ENCODE measurements at regions not wholly inside any gene's neighbourhood (a gene's known extent, or its start where the extent isn't known, plus 50 kb on each side); places are given as distances from the start of the nearest gene placed in this dataset.

- Histone ChIP-seq H3K4me1 (no peaks in the 10 kb centered on the region), H3K9me3 (no peaks in the 10 kb centered on the region), H3K36me3 (ENCODE audit: control insufficient read depth, insufficient read depth, low read length) (no peaks in the 10 kb centered on the region), H3K27me3 (replicated peaks; ENCODE audit: control insufficient read depth, insufficient read depth, low read length) (no peaks in the 10 kb centered on the region), H3K4me3 (ENCODE audit: low read depth, low read length) (no peak overlapping the region)
- no peaks in the 10 kb centered on the region for H3K4me1 Mint-ChIP-seq (ENCODE audit: low read depth, unreplicated experiment)
- POLR2A ChIA-PET, result no interaction called here
- DNase-seq, result no peak
- H3K27ac Mint-ChIP-seq (ENCODE audit: unreplicated experiment), result no peak overlapping the region
- no peaks in the 10 kb centered on the region for H3K9me3 Mint-ChIP-seq (ENCODE audit: unreplicated experiment)
- intact Hi-C loops (cut with micrococcal nuclease; ENCODE audit: unreplicated experiment), result no loop called here
- BruUV-seq (replicated peaks), result no TSS peak
- TF ChIP-seq, protein P1, sequence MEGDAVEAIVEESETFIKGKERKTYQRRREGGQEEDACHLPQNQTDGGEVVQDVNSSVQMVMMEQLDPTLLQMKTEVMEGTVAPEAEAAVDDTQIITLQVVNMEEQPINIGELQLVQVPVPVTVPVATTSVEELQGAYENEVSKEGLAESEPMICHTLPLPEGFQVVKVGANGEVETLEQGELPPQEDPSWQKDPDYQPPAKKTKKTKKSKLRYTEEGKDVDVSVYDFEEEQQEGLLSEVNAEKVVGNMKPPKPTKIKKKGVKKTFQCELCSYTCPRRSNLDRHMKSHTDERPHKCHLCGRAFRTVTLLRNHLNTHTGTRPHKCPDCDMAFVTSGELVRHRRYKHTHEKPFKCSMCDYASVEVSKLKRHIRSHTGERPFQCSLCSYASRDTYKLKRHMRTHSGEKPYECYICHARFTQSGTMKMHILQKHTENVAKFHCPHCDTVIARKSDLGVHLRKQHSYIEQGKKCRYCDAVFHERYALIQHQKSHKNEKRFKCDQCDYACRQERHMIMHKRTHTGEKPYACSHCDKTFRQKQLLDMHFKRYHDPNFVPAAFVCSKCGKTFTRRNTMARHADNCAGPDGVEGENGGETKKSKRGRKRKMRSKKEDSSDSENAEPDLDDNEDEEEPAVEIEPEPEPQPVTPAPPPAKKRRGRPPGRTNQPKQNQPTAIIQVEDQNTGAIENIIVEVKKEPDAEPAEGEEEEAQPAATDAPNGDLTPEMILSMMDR (IDR thresholded peaks at IDR 0.05; ENCODE audit: insufficient read depth in 1 of 2, low read depth in 1 of 2, low read length in 1 of 2, severe bottlenecking in 1 of 2, unreplicated experiment in 1 of 2), result no peak
- no peaks in the 10 kb centered on the region for H3K36me3 Mint-ChIP-seq (ENCODE audit: insufficient read depth, unreplicated experiment)
- no peaks in the 10 kb centered on the region for H3K27me3 Mint-ChIP-seq (ENCODE audit: insufficient read depth, unreplicated experiment)
- H3K4me3 Mint-ChIP-seq (ENCODE audit: unreplicated experiment), result no peak overlapping the region
- CTCF ChIA-PET, result no interaction called here
Measured at GRCh38 chr3:44036850-44037249, 204.8 kb upstream of the TOPAZ1 start.

DNA sequence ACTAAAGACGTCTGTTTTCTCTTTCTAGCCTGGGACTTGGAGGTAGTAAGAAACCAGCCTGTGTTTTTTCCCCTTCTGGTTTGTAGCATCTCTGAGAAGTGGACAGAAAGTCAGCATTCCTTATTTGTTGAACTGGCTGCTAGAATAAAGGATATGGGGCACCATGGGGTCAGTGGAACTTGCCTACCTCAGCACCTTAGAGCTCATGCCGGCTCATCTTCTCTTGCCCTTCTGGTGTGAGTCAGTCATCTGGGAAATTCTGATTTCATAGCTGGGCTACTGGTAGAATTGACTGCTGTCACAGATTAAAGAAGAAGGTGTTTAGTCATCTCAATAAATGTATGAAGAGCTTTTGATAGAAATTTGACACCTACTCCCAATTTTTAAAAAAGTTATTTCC, 202.7 kb upstream of the TOPAZ1 start:
- Histone ChIP-seq H3K4me3 (ENCODE audit: low read depth, low read length) (no peak overlapping the region), H3K36me3 (ENCODE audit: control insufficient read depth, insufficient read depth, low read length) (no peaks in the 10 kb centered on the region), H3K9me3 (no peaks in the 10 kb centered on the region), H3K4me1 (no peaks in the 10 kb centered on the region), H3K27me3 (replicated peaks; ENCODE audit: control insufficient read depth, insufficient read depth, low read length) (no peaks in the 10 kb centered on the region)
- intact Hi-C loops (cut with micrococcal nuclease; ENCODE audit: unreplicated experiment), result no loop called here
- Mint-ChIP-seq H3K36me3 (ENCODE audit: insufficient read depth, unreplicated experiment) (no peaks in the 10 kb centered on the region), H3K4me3 (ENCODE audit: unreplicated experiment) (no peak overlapping the region), H3K27ac (ENCODE audit: unreplicated experiment) (no peak overlapping the region), H3K4me1 (ENCODE audit: low read depth, unreplicated experiment) (no peaks in the 10 kb centered on the region), H3K27me3 (ENCODE audit: insufficient read depth, unreplicated experiment) (no peaks in the 10 kb centered on the region), H3K9me3 (ENCODE audit: unreplicated experiment) (no peaks in the 10 kb centered on the region)
- CTCF ChIA-PET, result no interaction called here
- POLR2A ChIA-PET, result no interaction called here
- no peak for DNase-seq
- no TSS peak for BruUV-seq (replicated peaks)
- TF ChIP-seq, protein P1 (IDR thresholded peaks at IDR 0.05; ENCODE audit: insufficient read depth in 1 of 2, low read depth in 1 of 2, low read length in 1 of 2, severe bottlenecking in 1 of 2, unreplicated experiment in 1 of 2), result no peak

DNA sequence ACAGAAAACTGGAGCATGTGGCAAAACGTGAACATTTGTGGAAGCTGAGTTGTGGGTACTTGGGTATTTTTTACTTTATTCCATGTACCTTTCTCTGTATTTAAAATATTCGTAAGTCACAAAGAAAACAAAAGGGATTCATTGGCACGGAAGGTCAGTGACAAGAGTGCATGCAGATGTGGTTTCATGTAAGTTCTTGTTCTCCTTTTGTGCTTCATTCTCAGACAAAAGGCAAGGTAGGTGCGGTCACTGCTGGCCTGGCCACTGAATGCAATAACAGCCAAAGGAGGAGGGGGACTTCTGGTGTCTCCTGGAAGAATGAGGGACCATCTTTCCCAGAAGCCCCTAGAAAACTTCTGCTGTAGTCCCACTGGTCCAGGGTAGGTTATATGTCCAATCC, 200.0 kb upstream of the TOPAZ1 start:
- CTCF ChIA-PET, result no interaction called here
- H3K36me3 Mint-ChIP-seq (ENCODE audit: insufficient read depth, unreplicated experiment), result no peaks in the 10 kb centered on the region
- POLR2A ChIA-PET, result no interaction called here
- BruUV-seq (replicated peaks), result no TSS peak
- Histone ChIP-seq H3K9me3 (no peaks in the 10 kb centered on the region), H3K4me3 (ENCODE audit: low read depth, low read length) (no peak overlapping the region), H3K4me1 (no peaks in the 10 kb centered on the region), H3K27me3 (replicated peaks; ENCODE audit: control insufficient read depth, insufficient read depth, low read length) (no peaks in the 10 kb centered on the region), H3K36me3 (ENCODE audit: control insufficient read depth, insufficient read depth, low read length) (no peaks in the 10 kb centered on the region)
- TF ChIP-seq, protein P1 (IDR thresholded peaks at IDR 0.05; ENCODE audit: insufficient read depth in 1 of 2, low read depth in 1 of 2, low read length in 1 of 2, severe bottlenecking in 1 of 2, unreplicated experiment in 1 of 2), result no peak
- H3K27ac Mint-ChIP-seq (ENCODE audit: unreplicated experiment), result no peak overlapping the region
- no peaks in the 10 kb centered on the region for H3K9me3 Mint-ChIP-seq (ENCODE audit: unreplicated experiment)
- no peaks in the 10 kb centered on the region for H3K4me1 Mint-ChIP-seq (ENCODE audit: low read depth, unreplicated experiment)
- DNase-seq, result no peak
- intact Hi-C loops (cut with micrococcal nuclease; ENCODE audit: unreplicated experiment), result loop anchor here (5.0 kb wide), 1 partner anchor 819 kb away; no protein-coding TSS in a partner anchor
- no peak overlapping the region for H3K4me3 Mint-ChIP-seq (ENCODE audit: unreplicated experiment)
- no peaks in the 10 kb centered on the region for H3K27me3 Mint-ChIP-seq (ENCODE audit: insufficient read depth, unreplicated experiment)

All from Caco-2 (cell line).